HUES64 (cell line): ENCODE measurements at regions not wholly inside any gene's neighbourhood (a gene's known extent, or its start where the extent isn't known, plus 50 kb on each side); places are given as distances from the start of the nearest gene placed in this dataset.
A peak's percentile ranks its signal among the peaks of the same experiment; 100 is the strongest.

Source experiments
- H3K27ac ChIP-seq: 2 replicates; pipeline ENCODE4 v1.7.0; 2013; ENCODE audit warnings: low read depth, low read length, inconsistent platforms
- H3K27me3 ChIP-seq: 2 replicates; pipeline ENCODE4 v1.6.1; 2013; ENCODE audit warnings: mild to moderate bottlenecking, low read length; ENCODE audit not compliant: insufficient read depth
- H3K36me3 ChIP-seq: 2 replicates; pipeline ENCODE4 v1.6.1; 2013; ENCODE audit warnings: mild to moderate bottlenecking, low read length; ENCODE audit not compliant: insufficient read depth
- H3K4me1 ChIP-seq: 2 replicates; pipeline ENCODE4 v1.6.1; 2013; ENCODE audit warnings: mild to moderate bottlenecking, low read length, moderate library complexity; ENCODE audit not compliant: insufficient read depth
- H3K4me3 ChIP-seq: 2 replicates; pipeline ENCODE4 v1.5.1; 2013; ENCODE audit warnings: mild to moderate bottlenecking, low read length, moderate library complexity
- H3K9ac ChIP-seq: 2 replicates; pipeline ENCODE4 v1.6.1; 2013; ENCODE audit warnings: mild to moderate bottlenecking, low read depth, low read length
- H3K9me3 ChIP-seq: 2 replicates; pipeline ENCODE4 v1.6.1; 2013; ENCODE audit warnings: low read depth, low read length; ENCODE audit not compliant: insufficient read depth
- WGBS: fragments of 150-250, 120-280 bp; methylation state at CpG from one replicate; pipeline ENCODE4 v1.1.7; 2013; ENCODE audit warnings: missing lambda C conversion rate; 5-methylcytosine and 5-hydroxymethylcytosine counted together

DNA sequence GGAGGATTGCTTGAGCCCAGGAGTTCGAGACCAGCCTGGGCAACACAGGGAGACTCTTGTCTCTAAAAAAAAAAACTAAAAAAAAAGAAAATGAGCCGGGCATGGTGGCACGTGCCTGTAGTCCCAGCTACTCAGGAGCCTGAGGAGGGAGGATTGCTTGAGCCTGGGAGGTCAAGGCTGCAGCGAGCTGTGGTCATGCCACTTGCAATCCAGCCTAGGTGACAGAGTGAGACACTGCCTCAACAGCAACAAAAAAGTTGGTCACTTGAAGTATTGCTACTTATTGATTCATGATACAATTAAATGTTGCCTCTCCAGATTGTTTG, 57.9 kb upstream of the CXADR start:
- Histone ChIP-seq H3K4me1 (peaks cover 3% of the 10 kb centered on the region; the same call in 1 of the 2 replicates), H3K9ac (peak overlapping the region; percentile 62), H3K4me3 (peak overlapping the region; percentile 49), H3K27ac (no peak overlapping the region), H3K27me3 (no peaks in the 10 kb centered on the region), H3K36me3 (no peaks in the 10 kb centered on the region), H3K9me3 (no peaks in the 10 kb centered on the region)
- WGBS = 31% methylated on average over 4 of the region's 4 CpGs

DNA sequence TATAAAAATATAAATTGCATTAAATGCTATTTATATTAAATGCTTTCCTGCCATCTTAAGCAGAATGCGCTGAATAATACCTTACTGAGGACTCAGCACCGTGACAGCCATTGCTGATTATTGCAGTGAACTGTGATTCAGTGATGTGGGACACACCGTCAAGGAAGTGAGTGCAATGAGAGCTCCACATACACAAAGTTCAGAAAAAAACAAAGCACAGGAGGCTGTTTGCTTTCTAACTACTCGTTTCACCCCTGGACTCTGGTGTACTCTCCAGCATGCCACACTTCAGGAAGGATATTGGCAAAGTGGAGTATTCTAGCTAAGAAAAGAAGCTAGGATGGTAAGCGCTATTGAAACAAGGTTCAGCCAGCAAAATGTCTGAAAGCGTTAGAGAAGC, 57.4 kb upstream of the CXADR start:
- H3K4me1 ChIP-seq = peaks cover 3% of the 10 kb centered on the region; the same call in 1 of the 2 replicates
- no peaks in the 10 kb centered on the region for H3K9me3 ChIP-seq
- no peak overlapping the region for H3K27ac ChIP-seq
- H3K9ac ChIP-seq = no peak overlapping the region
- 89% methylated on average over 5 of the region's 6 CpGs for WGBS
- H3K27me3 ChIP-seq = no peaks in the 10 kb centered on the region
- H3K4me3 ChIP-seq = peak overlapping the region; percentile 49
- H3K36me3 ChIP-seq = no peaks in the 10 kb centered on the region

- no peaks in the 10 kb centered on the region for H3K36me3 ChIP-seq
- no peak overlapping the region for H3K27ac ChIP-seq
- no peak overlapping the region for H3K4me3 ChIP-seq
- H3K27me3 ChIP-seq = no peaks in the 10 kb centered on the region
- H3K9ac ChIP-seq = no peak overlapping the region
- WGBS = 80% methylated on average over 5 of the region's 6 CpGs
- peaks cover 3% of the 10 kb centered on the region; the same call in 1 of the 2 replicates for H3K4me1 ChIP-seq
- no peaks in the 10 kb centered on the region for H3K9me3 ChIP-seq
Observed at GRCh38 chr21:17458279-17458678, 54.6 kb upstream of the CXADR start.

DNA sequence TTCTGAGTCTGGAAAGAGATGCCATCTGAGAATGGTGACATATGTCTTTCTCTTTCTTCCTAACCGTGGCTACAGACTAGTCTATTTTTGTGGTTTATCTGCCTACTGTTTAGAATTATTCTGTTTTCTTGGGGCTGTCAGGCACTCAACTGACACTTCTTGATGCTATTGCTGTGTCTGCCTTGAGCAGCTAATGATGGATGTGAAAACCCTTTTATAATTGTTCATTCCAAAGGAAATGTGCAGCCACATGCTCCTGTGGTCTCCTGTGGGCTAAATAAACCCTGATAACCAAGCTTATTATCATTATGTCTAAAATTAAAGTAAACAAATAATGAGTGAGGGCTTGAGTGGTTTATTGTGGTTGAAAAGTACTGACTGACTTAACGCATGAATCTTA, 52.7 kb upstream of the CXADR start:
- Histone ChIP-seq H3K9ac (no peak overlapping the region), H3K4me3 (no peak overlapping the region), H3K4me1 (no peaks in the 10 kb centered on the region; the same call in none of the 2 replicates), H3K9me3 (no peaks in the 10 kb centered on the region), H3K27ac (no peak overlapping the region), H3K36me3 (no peaks in the 10 kb centered on the region), H3K27me3 (no peaks in the 10 kb centered on the region)
- WGBS = 85% methylated on average over 1 of the region's 2 CpGs

GRCh38 chr21:17461014-17461413, 51.8 kb upstream of the CXADR start:
- no peaks in the 10 kb centered on the region; the same call in 1 of the 2 replicates for H3K4me1 ChIP-seq
- no peak overlapping the region for H3K27ac ChIP-seq
- H3K36me3 ChIP-seq = no peaks in the 10 kb centered on the region
- no peaks in the 10 kb centered on the region for H3K9me3 ChIP-seq
- WGBS = 94% methylated on average over 3 of the region's 3 CpGs
- no peak overlapping the region for H3K4me3 ChIP-seq
- H3K9ac ChIP-seq = no peak overlapping the region
- H3K27me3 ChIP-seq = no peaks in the 10 kb centered on the region

GRCh38 chr21:17461582-17461981, 51.3 kb upstream of the CXADR start:
- H3K4me3 ChIP-seq = no peak overlapping the region
- H3K9ac ChIP-seq = no peak overlapping the region
- H3K27me3 ChIP-seq = no peaks in the 10 kb centered on the region
- no peaks in the 10 kb centered on the region for H3K9me3 ChIP-seq
- no peak overlapping the region for H3K27ac ChIP-seq
- no peaks in the 10 kb centered on the region; the same call in 1 of the 2 replicates for H3K4me1 ChIP-seq
- H3K36me3 ChIP-seq = no peaks in the 10 kb centered on the region
- 90% methylated on average over 4 of the region's 4 CpGs for WGBS

DNA sequence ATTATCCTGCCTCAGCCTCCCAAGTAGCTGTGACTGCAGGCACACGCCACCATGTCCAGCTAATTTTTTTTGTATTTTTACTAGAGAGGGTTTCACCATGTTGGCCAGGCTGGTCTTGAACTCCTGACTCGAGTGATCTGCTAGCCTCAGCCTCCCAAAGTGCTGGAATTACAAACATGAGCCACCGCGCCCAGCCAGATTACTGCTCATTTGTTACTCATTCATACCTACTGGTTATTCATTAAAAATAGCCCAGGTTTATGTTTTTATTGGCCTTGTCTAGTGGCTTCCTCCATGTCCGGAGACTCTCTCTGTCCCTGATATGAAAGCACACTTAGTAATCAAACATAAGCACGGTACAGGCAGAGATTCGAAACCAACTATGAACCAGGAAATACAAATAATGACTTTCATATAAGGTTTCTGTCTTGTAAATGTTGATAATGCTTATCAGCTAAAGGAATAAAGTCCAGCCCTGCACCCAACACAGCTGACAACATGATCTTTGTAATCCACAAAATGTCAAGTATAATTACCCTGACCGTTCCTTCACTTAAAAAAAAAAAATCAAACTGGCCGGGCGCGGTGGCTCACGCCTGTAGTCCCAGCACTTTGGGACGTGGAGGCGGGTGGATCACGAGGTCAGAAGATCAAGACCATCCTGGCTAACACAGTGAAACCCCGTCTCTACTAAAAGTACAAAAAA, 50.4 kb upstream of the CXADR start:
- peaks cover under 1% of the 10 kb centered on the region; the same call in 1 of the 2 replicates for H3K4me1 ChIP-seq
- no peak overlapping the region for H3K9ac ChIP-seq
- no peaks in the 10 kb centered on the region for H3K27me3 ChIP-seq
- H3K27ac ChIP-seq = no peak overlapping the region
- no peaks in the 10 kb centered on the region for H3K36me3 ChIP-seq
- 96% methylated on average over 14 of the region's 16 CpGs for WGBS
- no peak overlapping the region for H3K4me3 ChIP-seq
- H3K9me3 ChIP-seq = no peaks in the 10 kb centered on the region
